Right forelimb (tissue), 1 donor: ENCODE measurements at regions not wholly inside any gene's neighbourhood (a gene's known extent, or its start where the extent isn't known, plus 50 kb on each side); places are given as distances from the start of the nearest gene placed in this dataset.
A peak's percentile ranks its signal among the peaks of the same experiment; 100 is the strongest.
"Not testable (repeated sequence)": the region's sequence is repeated elsewhere in the genome, so short reads cannot be mapped to it uniquely, and the experiment has no call there.

Source experiments
- DNase-seq: peaks from one replicate; pipeline ENCODE4 v3.0.0-alpha.2; 2018

DNA sequence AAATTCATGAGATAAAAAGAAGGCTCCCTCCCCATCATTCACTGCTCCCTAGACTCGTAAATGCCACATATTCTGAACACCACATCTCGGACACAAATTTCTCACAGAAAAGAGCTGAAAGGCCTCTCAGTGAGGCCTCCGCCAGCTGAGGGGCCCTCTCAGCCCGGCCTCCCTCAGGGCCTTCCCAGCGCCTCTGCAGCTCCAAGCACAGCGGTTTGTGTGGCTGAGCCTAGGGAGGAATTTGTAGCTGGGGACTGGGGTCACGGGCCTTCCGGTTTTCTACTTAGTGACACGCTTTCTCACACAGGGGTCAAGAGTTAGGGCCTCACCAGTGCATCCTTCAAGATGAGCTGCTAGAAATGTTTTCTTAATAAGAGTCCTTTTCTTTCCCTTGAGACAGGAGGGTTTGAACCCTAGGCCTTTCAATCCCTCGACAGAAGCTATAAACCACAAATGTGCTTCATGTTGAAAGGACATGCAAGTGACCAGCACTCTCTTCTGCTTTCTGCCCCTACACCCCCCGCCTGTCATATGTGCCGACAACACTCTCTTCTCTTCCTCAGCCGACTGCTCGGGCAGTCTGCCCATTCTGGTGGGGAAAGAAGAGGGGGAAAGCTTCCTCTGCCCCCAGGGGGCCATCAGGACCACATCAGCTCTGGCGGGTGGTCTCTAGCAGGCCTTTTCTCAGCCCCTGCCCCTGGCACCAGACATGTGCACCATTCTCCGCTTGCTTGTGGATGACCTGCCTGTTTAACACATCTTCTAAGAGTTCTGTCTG is 104.9 kb downstream of the CHIC2 start:
- DNase-seq, result no peak

DNA sequence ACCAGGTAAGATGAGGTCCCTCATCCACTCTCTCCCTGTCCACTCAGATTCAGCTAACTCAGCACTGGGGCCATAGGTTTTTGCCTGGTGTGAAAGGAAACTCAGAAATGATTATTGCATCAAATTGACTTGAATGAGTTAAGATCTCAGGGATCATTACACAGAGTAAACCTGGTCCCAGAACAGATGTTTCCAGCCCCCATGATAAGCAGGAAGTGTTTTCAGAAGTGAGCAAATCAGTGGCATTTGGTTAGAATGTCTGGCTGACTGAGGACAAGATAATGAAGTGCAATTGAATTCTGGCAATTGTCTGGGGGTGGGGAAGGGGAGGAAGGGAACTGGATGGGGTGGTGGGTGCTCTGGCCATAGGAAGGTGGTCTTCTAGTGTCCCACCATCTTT is 108.0 kb downstream of the CHIC2 start:
- no peak for DNase-seq

DNA sequence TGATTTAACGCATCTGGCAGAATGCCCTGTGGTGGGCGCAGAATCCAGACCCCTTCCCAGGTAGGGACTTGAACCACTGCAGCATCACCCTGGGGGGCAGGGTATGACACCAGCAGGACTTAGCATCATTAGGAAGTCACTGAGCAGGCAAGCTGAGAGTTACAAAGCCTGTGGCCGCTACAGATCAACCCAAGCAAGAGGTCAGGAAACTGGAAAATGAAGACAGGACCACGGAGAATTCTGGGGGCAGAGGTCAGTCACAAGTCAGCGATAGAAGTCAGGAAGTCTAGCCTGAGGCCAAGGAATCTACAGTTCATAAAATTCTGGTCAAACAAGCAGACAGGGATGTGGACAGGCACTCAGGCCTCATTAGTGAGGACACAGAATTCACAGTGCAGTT is 108.4 kb downstream of the CHIC2 start:
- no peak for DNase-seq

DNA sequence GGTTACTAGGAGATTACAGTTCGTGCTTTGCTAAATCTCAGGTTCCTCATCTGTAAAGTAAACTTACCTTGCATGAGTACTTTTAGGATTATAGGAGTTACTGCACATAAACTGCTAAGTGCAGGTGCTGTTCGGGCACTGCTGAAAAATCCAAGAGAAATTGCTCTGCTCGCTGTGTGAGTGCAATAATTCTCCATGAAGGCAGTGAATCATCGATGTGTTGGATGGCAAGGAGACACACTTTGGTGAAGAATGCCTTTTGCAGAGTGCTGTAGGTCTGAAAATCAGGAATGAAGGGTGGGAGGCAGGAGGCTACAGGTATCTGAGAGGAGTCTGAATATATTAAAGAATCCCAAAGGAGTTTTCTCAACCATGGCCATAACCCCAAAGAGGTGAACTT is 113.0 kb downstream of the CHIC2 start:
- no peak for DNase-seq

DNA sequence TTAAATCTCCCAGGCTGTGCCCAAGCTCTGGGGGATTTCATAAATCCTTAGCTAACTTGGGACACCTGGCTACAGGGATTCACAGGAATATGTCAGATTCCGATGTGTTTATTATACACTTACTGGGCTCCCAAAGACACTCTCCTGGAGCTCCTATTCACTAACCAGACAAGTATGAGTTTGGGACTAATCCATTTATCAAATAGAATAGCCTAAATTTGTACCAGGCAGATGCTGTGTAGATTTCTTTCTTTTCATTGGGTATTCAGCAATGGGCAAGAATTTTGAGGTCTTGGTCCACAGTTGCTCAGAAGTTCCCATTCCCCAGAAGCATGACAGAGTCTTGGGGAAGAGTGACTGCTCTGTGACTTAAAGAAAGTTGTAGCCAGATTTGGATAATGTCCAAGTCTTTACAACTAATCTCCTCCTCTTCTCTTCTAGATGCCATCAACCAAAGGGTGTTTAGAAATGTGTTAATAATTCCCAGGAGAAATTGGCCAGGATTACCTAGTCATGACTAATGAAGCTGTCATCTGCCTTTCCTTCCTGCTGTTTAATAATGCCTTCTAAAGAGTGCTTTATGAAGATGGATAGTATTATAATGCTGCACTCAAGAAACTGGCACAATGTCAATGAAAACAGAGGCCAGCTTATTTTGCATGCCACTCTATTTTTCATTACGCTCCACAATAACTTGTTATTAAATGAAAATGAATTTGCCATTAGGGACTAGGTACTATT is 120.9 kb downstream of the CHIC2 start:
- no peak for DNase-seq

DNA sequence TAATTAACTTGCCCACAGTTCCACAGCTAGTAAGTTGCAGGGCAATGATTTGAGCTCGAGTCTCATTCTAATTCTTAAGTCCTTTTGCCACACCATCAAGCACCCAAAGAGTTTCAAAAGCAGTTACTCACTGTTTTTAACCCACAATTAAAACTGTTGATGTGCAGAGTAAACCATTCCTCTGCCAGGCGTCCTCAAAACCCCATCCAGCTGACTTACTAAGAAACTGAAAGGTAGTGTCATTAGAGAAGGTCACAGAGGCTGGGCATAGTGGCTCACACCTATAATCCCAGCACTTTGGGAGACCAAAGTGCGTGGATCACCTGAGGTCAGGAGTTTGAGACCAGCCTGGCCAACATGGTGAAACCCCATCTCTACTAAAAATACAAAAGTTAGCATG is 121.7 kb downstream of the CHIC2 start:
- no peak for DNase-seq

DNA sequence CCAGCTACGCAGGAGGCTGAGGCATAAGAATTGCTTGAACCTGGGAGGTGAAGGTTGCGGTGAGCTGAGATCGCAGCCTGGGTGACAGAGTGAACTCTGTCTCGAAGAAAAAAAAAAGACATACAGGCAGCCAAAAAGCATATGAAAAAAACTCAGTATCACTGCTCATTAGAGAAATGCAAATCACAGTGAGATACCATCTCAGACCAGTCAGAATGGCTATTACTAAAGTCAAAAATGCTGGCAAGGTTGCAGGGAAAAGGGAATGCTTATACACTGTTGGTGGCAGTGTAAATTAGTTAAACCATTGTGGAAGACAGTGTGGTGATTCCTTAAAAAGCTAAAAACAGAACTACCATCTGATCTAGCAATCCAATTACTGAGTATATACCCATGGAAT is 123.1 kb downstream of the CHIC2 start:
- no peak for DNase-seq

DNA sequence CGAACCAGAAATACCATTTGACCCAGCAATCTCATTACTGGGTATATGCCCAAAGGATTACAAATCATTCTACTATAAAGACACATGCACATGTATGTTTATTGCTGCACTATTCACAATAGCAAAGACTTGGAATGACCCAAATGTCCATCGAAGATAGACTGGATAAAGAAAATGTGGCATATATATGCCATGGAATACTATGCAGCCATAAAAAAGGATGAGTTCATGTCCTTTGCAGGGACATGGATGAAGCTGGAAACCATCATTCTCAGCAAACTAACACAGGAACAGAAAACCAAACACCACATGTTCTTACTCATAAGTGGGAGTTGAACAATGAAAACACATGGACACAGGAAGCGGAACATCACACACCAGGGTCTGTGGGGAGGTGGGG is 124.5 kb downstream of the CHIC2 start:
- not testable (repeated sequence) for DNase-seq

DNA sequence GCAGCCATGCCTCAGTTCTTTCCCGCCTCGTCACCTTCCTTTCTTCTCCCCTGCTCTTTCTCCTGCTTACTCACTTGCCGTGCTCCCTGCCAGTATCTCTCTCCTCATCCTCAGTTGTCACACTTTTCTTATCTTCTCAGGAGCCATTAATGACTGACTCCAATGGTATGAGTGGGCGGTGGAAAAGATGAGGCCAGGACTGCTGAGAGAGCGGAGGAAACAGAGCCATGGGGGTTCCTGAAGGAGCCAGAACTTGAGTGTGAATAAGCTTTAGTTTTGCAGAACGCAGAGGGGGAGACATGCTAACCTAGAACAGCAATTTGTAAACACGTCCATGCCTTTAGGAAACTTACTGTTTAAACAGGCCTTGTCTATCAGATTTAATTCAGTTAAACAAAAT is 126.5 kb downstream of the CHIC2 start:
- no peak for DNase-seq

DNA sequence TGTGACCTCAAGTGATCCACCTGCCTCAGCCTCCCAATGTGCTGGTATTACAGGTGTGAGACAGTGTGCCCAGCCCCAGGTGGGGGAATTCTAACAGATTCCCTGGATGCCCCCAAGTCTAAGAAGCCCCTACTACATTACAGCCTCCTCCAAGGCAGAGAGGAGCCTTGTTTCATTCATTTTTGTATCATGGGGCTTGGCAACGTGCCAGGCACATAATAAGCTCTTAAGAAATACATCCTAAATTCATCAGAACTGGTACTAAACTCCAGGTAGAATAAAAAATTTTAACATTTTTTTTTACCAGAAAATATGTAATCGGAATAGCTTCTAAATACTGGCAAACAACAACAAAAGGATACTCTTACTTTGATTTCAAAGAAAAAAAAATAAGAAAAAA is 127.1 kb downstream of the CHIC2 start:
- DNase-seq, result no peak

DNA sequence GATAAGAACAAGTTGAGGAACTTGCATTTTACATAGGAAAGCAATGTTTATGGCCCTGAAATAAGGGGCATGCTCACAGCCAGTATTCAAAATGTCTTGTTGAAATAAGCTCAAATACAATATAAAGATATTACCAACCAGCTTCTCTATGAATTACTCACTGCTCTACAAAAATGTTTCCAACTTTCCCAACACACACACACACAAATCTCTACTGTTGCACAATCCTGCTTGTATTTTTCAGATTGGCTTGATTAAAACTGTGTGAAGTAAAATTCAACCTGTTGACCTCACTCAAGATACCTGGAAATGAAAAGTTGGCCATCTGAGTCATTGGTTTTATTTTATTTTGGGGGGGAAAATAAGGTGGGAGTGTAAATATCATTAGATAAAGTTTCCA is 128.6 kb downstream of the CHIC2 start:
- DNase-seq, result no peak

DNA sequence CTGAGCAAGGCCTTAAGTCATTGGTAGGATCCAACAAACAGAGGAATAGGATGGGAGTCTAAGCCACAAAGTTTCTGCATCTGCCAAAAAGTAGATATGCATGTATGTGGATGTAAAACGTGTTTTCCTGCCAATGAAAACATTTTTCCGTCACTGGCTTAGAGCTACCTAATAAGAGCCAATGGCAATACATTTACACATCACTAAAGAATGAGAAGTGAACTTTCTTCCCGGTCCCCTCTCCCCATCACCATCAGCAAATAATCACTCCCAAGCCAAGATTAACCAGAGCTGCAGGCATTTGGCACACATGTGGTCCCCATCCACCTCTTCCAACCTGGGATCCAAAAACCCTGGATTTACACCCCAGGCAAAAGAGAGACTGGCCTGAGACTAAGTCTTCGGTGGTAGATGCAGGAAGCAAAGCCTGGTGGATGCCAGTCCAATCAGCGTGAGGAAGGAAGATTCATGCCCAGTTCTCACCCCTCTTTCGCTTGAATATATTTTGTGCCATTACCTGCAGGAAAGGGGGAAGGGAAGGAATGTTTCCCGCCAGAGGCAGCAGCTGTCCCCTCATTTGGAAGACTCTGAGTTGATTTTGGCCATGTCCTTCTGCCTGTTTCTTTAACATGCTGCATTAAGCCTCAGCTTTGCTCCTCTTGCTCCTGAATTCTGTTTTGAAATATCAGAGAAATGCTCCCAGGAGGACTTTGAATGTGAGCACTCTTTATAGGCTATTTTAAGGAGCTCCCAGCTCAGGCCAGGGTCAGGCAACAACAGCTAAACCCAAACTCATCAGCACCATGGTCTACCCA is 131.4 kb downstream of the CHIC2 start:
- peak; percentile 65 for DNase-seq

DNA sequence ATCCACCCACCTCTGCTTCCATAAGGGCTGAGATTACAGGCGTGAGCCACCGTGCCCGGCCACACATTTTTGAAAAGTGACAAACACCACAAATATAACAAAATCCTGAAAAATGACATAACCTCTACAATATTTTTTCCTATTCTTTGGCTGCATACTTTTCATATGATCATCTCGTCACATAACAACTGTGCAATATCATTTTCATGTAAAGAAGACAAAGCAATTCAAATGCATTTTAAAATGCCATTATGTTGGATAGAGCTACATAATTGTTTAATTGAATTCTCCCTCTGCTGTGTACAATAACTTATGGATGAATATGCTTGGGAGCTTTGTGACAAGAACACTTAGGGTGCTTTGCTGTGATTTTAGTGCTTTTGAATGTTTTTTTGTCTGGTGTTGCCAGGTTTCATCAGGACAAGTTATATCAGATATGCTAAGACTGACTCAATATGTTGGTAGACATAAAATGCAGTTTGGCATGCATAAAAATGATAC is 132.9 kb downstream of the CHIC2 start:
- no peak for DNase-seq

DNA sequence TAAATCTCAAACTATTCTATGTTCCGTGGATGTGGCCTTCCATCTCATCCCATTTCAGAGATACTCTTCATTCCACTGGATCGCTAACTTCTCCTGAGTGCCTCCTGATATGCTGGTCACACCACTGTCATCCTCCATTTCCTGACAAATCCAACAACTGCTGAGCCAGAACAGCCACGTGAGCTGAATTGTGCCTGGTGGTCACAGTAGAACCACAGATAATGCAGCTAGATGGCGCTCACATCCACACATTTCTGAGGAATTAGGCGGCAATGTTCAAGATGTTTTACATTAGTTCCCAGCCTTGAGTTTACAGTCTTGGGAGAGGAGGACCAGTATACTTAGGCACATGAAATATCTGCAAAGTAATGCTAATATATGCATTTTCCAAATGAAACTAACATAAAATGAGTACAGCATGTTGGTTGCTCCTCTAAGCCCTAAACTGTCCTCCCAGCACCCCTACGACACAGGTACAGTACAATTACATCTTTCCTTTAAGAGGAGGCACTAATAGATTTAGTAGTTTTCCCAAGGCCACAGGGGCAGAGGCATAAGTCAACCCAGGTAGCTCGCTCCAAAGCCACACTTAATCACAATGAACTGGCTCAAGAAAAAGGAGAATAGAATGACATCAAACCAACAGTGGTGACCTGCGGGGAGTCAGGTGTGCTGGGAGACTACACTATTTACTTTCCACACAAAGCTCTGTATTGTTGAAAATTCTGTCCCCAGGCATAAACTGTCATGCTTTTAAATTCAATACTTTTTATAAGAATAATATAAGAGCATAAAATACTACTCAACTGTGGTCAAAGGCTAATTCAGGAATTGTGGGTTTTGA is 134.2 kb downstream of the CHIC2 start:
- DNase-seq, result peak; percentile 80

DNA sequence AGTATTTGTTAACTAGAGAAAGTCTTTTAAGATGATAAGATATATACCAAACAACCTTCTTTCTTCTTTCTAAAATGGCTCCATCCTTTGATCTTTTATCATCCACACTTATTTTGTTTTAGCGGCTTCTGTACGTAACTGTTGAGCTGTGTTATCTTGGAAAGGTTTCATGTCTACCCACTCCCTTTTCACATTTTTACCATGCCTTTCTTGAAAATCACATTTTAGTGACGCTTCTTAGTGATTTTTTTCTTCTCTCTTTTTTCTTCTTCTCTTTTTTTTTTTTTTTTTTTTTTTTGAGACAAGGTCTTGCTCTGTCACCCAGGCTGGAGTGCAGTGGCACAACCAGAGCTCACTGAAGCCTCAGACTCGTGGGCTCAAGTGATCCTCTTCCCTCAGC is 135.1 kb downstream of the CHIC2 start:
- no peak for DNase-seq

DNA sequence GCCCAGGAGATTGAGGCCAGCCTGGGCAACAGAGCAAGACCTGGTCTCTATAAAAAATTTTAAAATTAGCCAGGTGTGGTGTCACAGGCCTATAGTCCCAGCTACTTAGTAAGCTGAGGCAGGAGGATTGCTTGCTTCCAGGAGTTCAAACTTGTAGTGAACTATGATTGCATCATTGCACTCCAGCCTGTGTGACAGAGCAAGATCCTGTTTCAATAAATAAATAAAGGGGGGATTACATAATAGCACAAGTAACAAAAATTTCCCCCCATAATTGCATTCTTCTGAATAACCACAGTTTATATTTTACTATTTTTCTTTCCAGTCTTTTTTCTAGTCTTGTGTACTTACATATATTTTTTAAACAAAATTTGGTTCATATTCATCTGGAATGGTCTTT is 135.6 kb downstream of the CHIC2 start:
- DNase-seq, result no peak

DNA sequence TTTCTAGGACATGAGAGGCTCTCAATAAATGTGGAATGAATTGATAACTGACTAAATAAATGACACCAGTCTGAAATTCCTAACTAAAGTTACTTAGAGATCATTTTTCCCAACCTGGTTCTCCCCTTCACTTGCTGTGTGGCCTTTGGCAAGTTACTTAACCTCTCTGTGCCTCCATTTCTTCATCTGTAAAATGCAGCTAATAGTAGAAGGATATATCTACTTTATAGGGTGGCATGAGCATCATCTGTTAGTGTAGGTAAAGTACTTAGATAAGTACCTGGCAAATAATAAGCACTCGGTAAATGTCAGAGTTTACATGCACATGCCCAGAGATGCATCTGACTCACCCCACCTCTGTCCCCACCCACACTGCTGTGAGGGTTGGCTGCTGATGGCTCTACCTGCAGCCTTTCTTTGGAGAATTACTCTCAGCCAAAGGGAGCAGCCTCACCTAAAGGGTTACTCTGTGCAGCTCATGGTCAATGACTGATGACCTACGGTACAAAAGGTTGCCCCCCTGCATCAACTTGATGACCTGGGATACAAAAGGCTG is 139.3 kb downstream of the CHIC2 start:
- DNase-seq, result no peak

DNA sequence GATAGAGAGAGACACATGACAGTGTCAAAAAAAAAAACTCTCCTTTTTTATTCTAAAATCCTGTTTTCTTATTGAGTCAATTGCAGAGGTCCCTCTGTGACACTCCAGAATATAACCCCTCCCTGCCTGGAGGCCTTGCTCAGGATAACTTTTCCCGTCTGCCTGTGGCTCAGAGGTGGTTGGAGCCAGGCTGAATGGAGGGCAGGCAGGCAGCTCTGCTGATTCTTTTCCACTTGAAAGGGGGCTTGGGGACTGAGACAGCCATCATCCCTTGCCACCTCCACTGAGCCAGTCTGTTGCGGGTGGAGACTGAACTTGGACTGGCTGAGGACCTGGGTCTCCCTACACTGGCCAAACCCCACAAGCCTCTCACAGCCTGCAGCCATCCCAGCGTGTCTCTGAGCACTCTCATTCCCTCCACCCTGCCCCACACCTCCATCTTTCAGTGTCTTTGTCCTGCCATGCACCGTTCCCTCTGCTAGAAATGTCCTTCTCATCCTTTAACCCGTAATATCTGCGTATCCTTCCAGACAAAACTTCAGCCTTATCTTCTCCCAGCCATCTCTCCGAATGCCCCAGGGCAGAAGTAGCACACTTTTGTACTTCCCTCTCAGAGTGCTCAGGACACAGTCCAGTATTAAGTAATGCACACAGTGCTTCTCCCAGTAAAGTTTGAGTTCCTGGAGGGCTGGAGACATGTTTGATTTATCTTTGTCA is 139.9 kb downstream of the CHIC2 start:
- DNase-seq, result no peak

DNA sequence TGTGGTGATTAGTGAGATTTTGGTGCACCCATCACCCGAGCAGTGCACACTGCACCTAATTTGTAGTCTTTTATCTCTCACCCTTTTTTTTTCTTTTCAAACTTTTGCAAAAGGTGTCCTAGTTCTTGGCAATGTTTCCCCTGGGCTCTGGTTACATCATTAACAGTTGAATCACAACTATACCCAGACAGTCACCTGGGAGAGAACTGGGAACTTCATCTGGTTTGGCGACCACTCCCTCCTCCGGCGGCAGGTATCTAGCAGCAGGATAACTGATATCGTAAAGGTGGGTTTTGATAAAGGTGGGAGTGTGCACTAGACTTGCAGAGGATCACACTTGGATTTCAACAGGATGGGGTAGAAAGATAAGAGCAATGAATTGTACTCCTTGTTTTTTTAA is 140.5 kb downstream of the CHIC2 start:
- no peak for DNase-seq

DNA sequence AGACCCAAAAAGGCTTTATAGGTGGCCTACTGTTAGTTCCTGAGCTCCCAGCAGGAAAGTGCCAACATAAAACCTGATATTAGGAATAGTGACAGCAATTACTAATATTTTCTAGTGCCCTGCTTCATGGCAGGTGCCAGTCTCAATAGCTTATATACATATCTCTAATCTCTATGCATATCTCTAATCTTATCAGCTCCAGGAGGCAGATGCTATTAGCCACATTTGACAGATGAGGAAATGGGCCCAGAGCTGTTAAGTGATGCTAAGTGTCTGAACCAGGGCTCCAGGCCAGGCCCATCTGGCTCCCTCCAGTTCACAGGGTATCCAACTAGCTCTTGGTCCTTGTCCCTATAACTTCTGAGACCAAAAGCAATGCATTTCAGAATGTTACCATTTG is 142.5 kb downstream of the CHIC2 start:
- DNase-seq, result no peak

DNA sequence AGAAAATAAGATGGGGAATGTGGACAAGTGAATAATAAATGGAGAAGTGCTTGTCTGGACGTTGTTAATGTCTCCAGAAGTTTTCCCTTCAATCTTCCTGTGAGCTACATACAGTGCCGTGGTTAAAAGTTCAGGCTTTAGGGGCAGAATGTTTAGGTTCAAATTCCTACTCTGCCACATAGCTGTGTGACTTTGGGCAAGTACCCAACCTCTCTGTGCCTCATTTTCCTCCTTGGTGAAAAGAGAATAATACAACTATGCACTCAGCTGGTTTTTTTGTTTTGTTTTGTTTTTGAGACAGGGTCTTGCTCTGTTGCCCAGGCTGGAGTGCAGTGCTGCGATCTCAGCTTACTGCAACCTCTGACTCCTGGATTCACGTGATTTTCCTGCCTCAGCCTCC is 143.5 kb downstream of the CHIC2 start:
- no peak for DNase-seq

DNA sequence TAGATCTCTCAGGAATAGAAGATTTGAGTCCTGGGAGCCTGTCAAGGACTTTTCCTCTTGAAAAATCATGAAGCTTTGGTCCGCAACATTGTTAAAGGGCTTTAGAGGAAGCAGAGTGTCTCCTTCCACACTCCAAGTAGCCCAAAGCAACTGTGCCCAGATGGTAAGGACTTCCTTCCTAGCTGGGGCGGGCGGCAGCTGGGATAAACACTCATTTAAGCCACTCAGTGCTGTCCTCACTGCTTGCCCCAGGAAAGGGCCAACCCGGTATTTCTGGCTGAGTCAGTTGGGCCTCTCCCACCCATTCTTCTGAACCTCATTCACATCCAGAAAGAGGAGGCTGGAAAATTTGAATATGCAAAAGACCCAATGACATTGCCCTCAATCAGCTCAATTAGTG is 144.3 kb downstream of the CHIC2 start:
- no peak for DNase-seq
